Erythroblast (primary cell): ENCODE measurements at regions not wholly inside any gene's neighbourhood (a gene's known extent, or its start where the extent isn't known, plus 50 kb on each side); places are given as distances from the start of the nearest gene placed in this dataset.

Source experiments
- GATA1 ChIP-seq: IDR thresholded peaks from 2 replicates; pipeline ENCODE4 v1.6.1; 2011; ENCODE audit warnings: low read depth, mild to moderate bottlenecking, control low read depth, low read length, moderate library complexity
- POLR2A ChIP-seq: IDR thresholded peaks from 2 replicates; pipeline ENCODE4 v1.6.1; 2011; ENCODE audit warnings: mild to moderate bottlenecking, low read length

GRCh38 chr4:91887926-91888325 is 415.8 kb upstream of the GRID2 start:
- TF ChIP-seq POLR2A (no peak), GATA1 (no peak)
